H1 (cell line): ENCODE measurements at regions not wholly inside any gene's neighbourhood (a gene's known extent, or its start where the extent isn't known, plus 50 kb on each side); places are given as distances from the start of the nearest gene placed in this dataset.

Source experiments
- CTCF ChIA-PET: fragments of 300-600 bp; sonication (Branson Sonifier 250); formaldehyde crosslinking; loops from one replicate; lab custom pipeline; 2021; ENCODE audit not compliant: partially characterized antibody; lab: Charles Lee
- POLR2A ChIA-PET: fragments of 300-600 bp; sonication (Branson Sonifier 250); formaldehyde crosslinking; loops from one replicate; lab custom pipeline; 2021; ENCODE audit warnings: inconsistent platforms; ENCODE audit not compliant: partially characterized antibody; lab: Charles Lee
- DNase-seq, 2 experiments: peaks; one replicate each; pipeline versions ENCODE4 v3.0.0 to v3.0.0-alpha.2; 2010 to 2022; ENCODE audit warnings: low spot score in 2 of 2, low read depth in 1 of 2, mixed read lengths in 1 of 2
- FAIRE-seq: peaks from 2 replicates; lab custom pipeline; 2011; peaks lifted over from hg19 to GRCh38; lab: Jason Lieb, UNC
- H2AFZ ChIP-seq: 2 replicates; pipeline ENCODE4 v1.8.1; 2012; ENCODE audit warnings: low read length, inconsistent platforms
- H2AK5ac ChIP-seq: 2 replicates; pipeline ENCODE4 v1.6.1; 2013; ENCODE audit warnings: low read depth, low read length
- H2BK120ac ChIP-seq: replicated peaks from 2 replicates; pipeline ENCODE3; 2013; ENCODE audit warnings: low read depth, low read length, inconsistent platforms
- H2BK12ac ChIP-seq: 2 replicates; pipeline ENCODE4 v1.6.1; 2013; ENCODE audit warnings: low read depth, low read length
- H2BK15ac ChIP-seq: 2 replicates; pipeline ENCODE4 v1.6.1; 2013; ENCODE audit warnings: low read length
- H2BK20ac ChIP-seq: 2 replicates; pipeline ENCODE4 v1.6.1; 2013; ENCODE audit warnings: low read length
- H2BK5ac ChIP-seq: 2 replicates; pipeline ENCODE4 v1.6.1; 2013; ENCODE audit warnings: low read depth, low read length
- H3K14ac ChIP-seq: 2 replicates; pipeline ENCODE4 v1.6.1; 2013; ENCODE audit warnings: inconsistent platforms; ENCODE audit not compliant: insufficient read length
- H3K18ac ChIP-seq: 2 replicates; pipeline ENCODE4 v1.6.1; 2013; ENCODE audit warnings: low read length; ENCODE audit errors: extremely low read depth
- H3K23ac ChIP-seq: 2 replicates; pipeline ENCODE4 v1.6.1; 2013; ENCODE audit warnings: inconsistent platforms; ENCODE audit not compliant: insufficient read length
- H3K23me2 ChIP-seq: 2 replicates; pipeline ENCODE4 v1.6.1; 2013; ENCODE audit warnings: low read depth, low read length
- H3K27ac ChIP-seq: 2 replicates; pipeline ENCODE4 v1.6.1; 2011; ENCODE audit warnings: low read depth, low read length, inconsistent platforms
- H3K27me3 ChIP-seq, 4 experiments: replicated peaks in 1 of 4; 1 replicate in 1 of 4; 2 replicates in 3 of 4; pipeline versions ENCODE4 v1.6.1 to v1.8.1; 2011 to 2013; ENCODE audit warnings: low read length in 3 of 4, mild to moderate bottlenecking in 3 of 4, inconsistent platforms in 2 of 4, mixed read lengths in 2 of 4, moderate library complexity in 1 of 4; ENCODE audit not compliant: control insufficient read depth in 3 of 4, insufficient read depth in 3 of 4; ENCODE audit errors: extremely low read depth in 1 of 4
- H3K36me3 ChIP-seq, 4 experiments: 2 replicates each; pipeline versions ENCODE4 v1.6.1 to v1.8.1; 2011 to 2013; ENCODE audit warnings: mild to moderate bottlenecking in 4 of 4, low read length in 3 of 4, moderate library complexity in 2 of 4, control low read depth in 1 of 4, inconsistent platforms in 1 of 4; ENCODE audit not compliant: insufficient read depth in 4 of 4, control insufficient read depth in 2 of 4
- H3K4ac ChIP-seq: replicated peaks from 2 replicates; pipeline ENCODE3; 2013; ENCODE audit warnings: low read length, low read depth, mixed read lengths, inconsistent platforms; ENCODE audit not compliant: insufficient read length
- H3K4me1 ChIP-seq, 4 experiments: replicated peaks in 1 of 4; 1 replicate in 1 of 4; 2 replicates in 3 of 4; pipeline versions ENCODE4 v1.6.1 to v1.8.1; 2011 to 2013; ENCODE audit warnings: low read length in 3 of 4, inconsistent platforms in 2 of 4, mixed read lengths in 1 of 4; ENCODE audit not compliant: insufficient read depth in 4 of 4, control insufficient read depth in 3 of 4
- H3K4me2 ChIP-seq, 2 experiments: 2 replicates each; pipeline versions ENCODE4 v1.6.1 to v1.8.1; 2011 to 2013; ENCODE audit warnings: low read depth in 2 of 2, low read length in 2 of 2, control low read depth in 1 of 2, inconsistent platforms in 1 of 2, mild to moderate bottlenecking in 1 of 2; ENCODE audit not compliant: insufficient read depth in 1 of 2
- H3K4me3 ChIP-seq, 4 experiments: fragments of 200-600, 300-600 bp in 1 of 4; sonication (generic), shearing (Covaris generic), sonication (Bioruptor Twin) in 1 of 4; 2 replicates each; pipeline versions ENCODE4 v1.5.1 to v1.8.1; 2011 to 2016; ENCODE audit warnings: low read length in 4 of 4, low read depth in 3 of 4, control low read depth in 2 of 4, inconsistent platforms in 2 of 4, mild to moderate bottlenecking in 2 of 4, mixed read lengths in 1 of 4, moderate library complexity in 1 of 4; ENCODE audit not compliant: insufficient read depth in 2 of 4; ENCODE audit errors: extremely low read depth in 1 of 4
- H3K56ac ChIP-seq: replicated peaks from 2 replicates; pipeline ENCODE3; 2013; ENCODE audit warnings: low read depth, mild to moderate bottlenecking, mixed read lengths, low read length, inconsistent platforms; ENCODE audit not compliant: insufficient read length
- H3K79me1 ChIP-seq: 2 replicates; pipeline ENCODE4 v1.6.1; 2013; ENCODE audit warnings: low read depth, low read length, control low read depth
- H3K79me2 ChIP-seq, 2 experiments: 2 replicates each; pipeline versions ENCODE4 v1.6.1 to v1.8.1; 2012 to 2013; ENCODE audit warnings: low read length in 2 of 2, mild to moderate bottlenecking in 2 of 2, inconsistent platforms in 1 of 2; ENCODE audit not compliant: insufficient read depth in 2 of 2, control insufficient read depth in 1 of 2
- H3K9ac ChIP-seq, 4 experiments: replicated peaks in 1 of 4; 1 replicate in 1 of 4; 2 replicates in 3 of 4; pipeline versions ENCODE4 v1.6.1 to v1.8.1; 2011 to 2013; ENCODE audit warnings: low read depth in 3 of 4, low read length in 3 of 4, control low read depth in 2 of 4, mild to moderate bottlenecking in 2 of 4, moderate library complexity in 2 of 4, inconsistent platforms in 1 of 4; ENCODE audit errors: extremely low read depth in 1 of 4
- H3K9me3 ChIP-seq, 2 experiments: 2 replicates each; pipeline versions ENCODE4 v1.6.1 to v1.8.1; 2012 to 2013; ENCODE audit warnings: mild to moderate bottlenecking in 2 of 2, moderate library complexity in 2 of 2, control low read depth in 1 of 2, inconsistent platforms in 1 of 2, low read depth in 1 of 2, low read length in 1 of 2, mixed read lengths in 1 of 2; ENCODE audit not compliant: insufficient read depth in 2 of 2
- H4K20me1 ChIP-seq, 2 experiments: replicated peaks in 1 of 2; 2 replicates each; pipeline versions ENCODE3 to v1.8.1; 2011 to 2013; ENCODE audit warnings: inconsistent platforms in 2 of 2, low read length in 2 of 2, mild to moderate bottlenecking in 1 of 2; ENCODE audit not compliant: insufficient read depth in 2 of 2, control insufficient read depth in 1 of 2
- H4K5ac ChIP-seq: 2 replicates; pipeline ENCODE4 v1.6.1; 2013; ENCODE audit warnings: low read length, low read depth, mixed read lengths, inconsistent platforms; ENCODE audit not compliant: insufficient read length
- H4K8ac ChIP-seq: 2 replicates; pipeline ENCODE4 v1.8.0; 2013; ENCODE audit warnings: mild to moderate bottlenecking, moderate library complexity, low read length, inconsistent platforms; ENCODE audit not compliant: insufficient read depth; ENCODE audit errors: extremely low read depth
- H4K91ac ChIP-seq: replicated peaks from 2 replicates; pipeline ENCODE3; 2013; ENCODE audit warnings: low read length, mixed read lengths, inconsistent platforms; ENCODE audit not compliant: insufficient read length
- ASH2L ChIP-seq: fragments of 200-600, 300-600 bp; sonication (generic); IDR thresholded peaks from one replicate; pipeline ENCODE4 v1.7.1; 2017; ENCODE audit warnings: low read length
- CBX5 ChIP-seq: fragments of 300-800, 300-1000 bp; sonication (generic); IDR thresholded peaks from 2 replicates; pipeline ENCODE4 v1.7.1; 2016; ENCODE audit warnings: antibody characterized with exemption, low read length, low read depth
- KDM5A ChIP-seq: fragments of 200-600 bp; IDR thresholded peaks from 2 replicates; pipeline ENCODE4 v1.7.1; 2012; ENCODE audit warnings: mild to moderate bottlenecking, low read length, inconsistent platforms, mixed read lengths
- POLR2A ChIP-seq, 2 experiments: IDR thresholded peaks; 1 replicate in 1 of 2; 2 replicates in 1 of 2; pipeline ENCODE4 v1.6.1; 2011; ENCODE audit warnings: low read depth in 2 of 2, low read length in 2 of 2, mild to moderate bottlenecking in 2 of 2; ENCODE audit errors: control extremely low read depth in 1 of 2
- RFX5 ChIP-seq: IDR thresholded peaks from 2 replicates; pipeline ENCODE4 v1.6.1; 2011; ENCODE audit warnings: low read depth, low read length, improper control_type of control experiment, borderline replicate concordance
- RNF2 ChIP-seq: fragments of 200-900, 300-1000 bp; sonication (generic); IDR thresholded peaks from 2 replicates; pipeline ENCODE4 v1.7.1; 2016; ENCODE audit warnings: borderline replicate concordance, low read depth, mild to moderate bottlenecking, antibody characterized with exemption, low read length; ENCODE audit not compliant: poor library complexity, severe bottlenecking; ENCODE audit errors: missing control alignments
- SIRT6 ChIP-seq: IDR thresholded peaks from one replicate; pipeline ENCODE4 v1.7.1; 2012; ENCODE audit warnings: low read length, inconsistent platforms
- SRF ChIP-seq: IDR thresholded peaks from 2 replicates; pipeline ENCODE4 v1.6.1; 2011; ENCODE audit warnings: mild to moderate bottlenecking, low read depth, low read length, moderate library complexity
- TBP ChIP-seq: IDR thresholded peaks from 2 replicates; pipeline ENCODE4 v1.6.1; 2011; ENCODE audit warnings: low read depth, low read length, improper control_type of control experiment
- TCF12 ChIP-seq: IDR thresholded peaks from 2 replicates; pipeline ENCODE4 v1.6.1; 2011; ENCODE audit warnings: low read depth, mild to moderate bottlenecking, low read length
- TEAD4 ChIP-seq: IDR thresholded peaks from 2 replicates; pipeline ENCODE4 v1.6.1; 2012; ENCODE audit warnings: low read depth, low read length, inconsistent platforms, mixed read lengths
- YY1 ChIP-seq: IDR thresholded peaks from 2 replicates; pipeline ENCODE4 v1.6.1; 2011; ENCODE audit warnings: low read depth, mild to moderate bottlenecking, low read length
- WGBS, 2 experiments: shearing (Covaris generic) in 1 of 2; methylation state at CpG; one replicate each; pipeline versions ENCODE4 v1.1.6 to v1.1.7; 2013 to 2015; ENCODE audit warnings: low lambda C conversion rate in 2 of 2, mixed read lengths in 2 of 2, inconsistent platforms in 1 of 2, low coverage in 1 of 2, missing lambda C conversion rate in 1 of 2; ENCODE audit not compliant: insufficient replicate concordance in 2 of 2, insufficient coverage in 1 of 2, insufficient read length in 1 of 2; ENCODE audit errors: extremely low coverage in 1 of 2, missing lambda C conversion rate in 1 of 2; 5-methylcytosine and 5-hydroxymethylcytosine counted together
- TF ChIP-seq, protein P1 (sequence below): IDR thresholded peaks from 2 replicates; pipeline ENCODE4 v1.6.1; 2012; ENCODE audit warnings: low read length, inconsistent platforms
- TF ChIP-seq, protein P2 (sequence below): IDR thresholded peaks from 2 replicates; pipeline ENCODE4 v1.6.1; 2011; ENCODE audit warnings: low read depth, mild to moderate bottlenecking, low read length; ENCODE audit not compliant: insufficient read depth

DNA sequence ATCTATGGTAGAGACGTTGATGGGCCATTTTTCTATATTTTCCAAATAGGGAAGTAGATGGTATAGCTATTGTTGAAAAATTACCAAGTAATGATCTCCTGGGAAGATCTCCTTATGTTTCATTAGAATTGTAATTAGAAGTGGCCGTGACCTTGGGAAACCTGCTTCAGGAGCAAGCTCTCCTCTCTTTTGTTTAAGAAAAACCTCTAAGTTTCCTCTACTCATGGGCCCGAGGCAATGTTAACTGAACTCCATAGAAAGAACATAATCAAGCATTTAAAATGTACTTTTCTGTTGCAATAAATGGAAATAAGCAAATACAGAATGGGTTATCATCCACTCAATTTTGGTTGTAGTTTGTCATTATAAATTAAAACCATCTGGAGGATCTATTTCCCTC is 511.2 kb upstream of the MDFIC2 start:
- Histone ChIP-seq H2BK5ac (no peak overlapping the region), H2BK120ac (no peak overlapping the region), H2AFZ (no peak overlapping the region), H3K4me1 (no peaks in the 10 kb centered on the region), H3K9me3 (no peaks in the 10 kb centered on the region), H3K4me2 (no peak overlapping the region), H3K23me2 (no peaks in the 10 kb centered on the region), H4K8ac (no peak overlapping the region), H4K20me1 (no peaks in the 10 kb centered on the region), H3K14ac (no peak overlapping the region), H2BK20ac (no peak overlapping the region), H3K27me3 (no peaks in the 10 kb centered on the region), H3K56ac (no peak overlapping the region), H3K79me1 (no peaks in the 10 kb centered on the region), H3K18ac (no peak overlapping the region), H3K36me3 (no peaks in the 10 kb centered on the region), H3K4ac (no peak overlapping the region), H2AK5ac (no peak overlapping the region), H4K91ac (no peak overlapping the region), H2BK15ac (no peak overlapping the region), H3K27ac (no peak overlapping the region), H3K79me2 (no peaks in the 10 kb centered on the region), H2BK12ac (no peak overlapping the region), H3K9ac (no peak overlapping the region), H4K5ac (no peak overlapping the region), H3K23ac (no peak overlapping the region), H3K4me3 (no peak overlapping the region)
- ChIA-PET POLR2A (no interaction called here), CTCF (no interaction called here)
- FAIRE-seq: no peak
- no peak for DNase-seq
- WGBS, 2 experiments: 65% methylated on average over 3 of the region's 3 CpGs; no CpG with 5 or more reads in 1 of the 2 experiments
- TF ChIP-seq KDM5A: no peak
- no peak for TF ChIP-seq CBX5
- TF ChIP-seq TEAD4: no peak
- no peak for TF ChIP-seq SRF
- TF ChIP-seq, protein P1, sequence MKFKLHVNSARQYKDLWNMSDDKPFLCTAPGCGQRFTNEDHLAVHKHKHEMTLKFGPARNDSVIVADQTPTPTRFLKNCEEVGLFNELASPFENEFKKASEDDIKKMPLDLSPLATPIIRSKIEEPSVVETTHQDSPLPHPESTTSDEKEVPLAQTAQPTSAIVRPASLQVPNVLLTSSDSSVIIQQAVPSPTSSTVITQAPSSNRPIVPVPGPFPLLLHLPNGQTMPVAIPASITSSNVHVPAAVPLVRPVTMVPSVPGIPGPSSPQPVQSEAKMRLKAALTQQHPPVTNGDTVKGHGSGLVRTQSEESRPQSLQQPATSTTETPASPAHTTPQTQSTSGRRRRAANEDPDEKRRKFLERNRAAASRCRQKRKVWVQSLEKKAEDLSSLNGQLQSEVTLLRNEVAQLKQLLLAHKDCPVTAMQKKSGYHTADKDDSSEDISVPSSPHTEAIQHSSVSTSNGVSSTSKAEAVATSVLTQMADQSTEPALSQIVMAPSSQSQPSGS: no peak
- no peak for TF ChIP-seq POLR2A (IDR thresholded peaks at IDR 0.05; ENCODE audit: control extremely low read depth in 1 of 2, low read depth in 2 of 2, low read length in 2 of 2)
- no peak for TF ChIP-seq ASH2L
- no peak for TF ChIP-seq RNF2
- no peak for TF ChIP-seq SIRT6
- TF ChIP-seq TCF12: no peak
- no peak for TF ChIP-seq TBP
- no peak for TF ChIP-seq RFX5
- TF ChIP-seq, protein P2, sequence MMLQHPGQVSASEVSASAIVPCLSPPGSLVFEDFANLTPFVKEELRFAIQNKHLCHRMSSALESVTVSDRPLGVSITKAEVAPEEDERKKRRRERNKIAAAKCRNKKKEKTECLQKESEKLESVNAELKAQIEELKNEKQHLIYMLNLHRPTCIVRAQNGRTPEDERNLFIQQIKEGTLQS: no peak
- no peak for TF ChIP-seq YY1
